ENCODE measurements at regions not wholly inside any gene's neighbourhood (a gene's known extent, or its start where the extent isn't known, plus 50 kb on each side); places are given as distances from the start of the nearest gene placed in this dataset.
"Not testable (repeated sequence)": the region's sequence is repeated elsewhere in the genome, so short reads cannot be mapped to it uniquely, and the experiment has no call there.

GRCh38 chr5:25975885-25976284 is 1062.5 kb downstream of the CDH9 start:
- no peak for DNase-seq (ENCODE audit: low spot score)

- no peak for DNase-seq (ENCODE audit: low spot score)
Measured at GRCh38 chr5:25974451-25974850, 1063.9 kb downstream of the CDH9 start.

GRCh38 chr5:25970906-25971489 is 1067.4 kb downstream of the CDH9 start:
- no peak for DNase-seq (ENCODE audit: low spot score)

GRCh38 chr5:25969042-25969441 is 1069.3 kb downstream of the CDH9 start:
- DNase-seq (ENCODE audit: low spot score) = not testable (repeated sequence)

- no peak for DNase-seq (ENCODE audit: low spot score)
Measured at GRCh38 chr5:25964009-25964372, 1074.4 kb downstream of the CDH9 start.

- peak; percentile 46 for DNase-seq (ENCODE audit: low spot score)
Measured at GRCh38 chr5:25963251-25964008, 1075.0 kb downstream of the CDH9 start.

- DNase-seq (ENCODE audit: low spot score) = no peak
Measured at GRCh38 chr5:25955337-25955736, 1083.0 kb downstream of the CDH9 start.

- DNase-seq (ENCODE audit: low spot score) = no peak
Measured at GRCh38 chr5:25950681-25951080, 1087.7 kb downstream of the CDH9 start.

- DNase-seq (ENCODE audit: low spot score) = no peak
Measured at GRCh38 chr5:25948278-25948677, 1090.1 kb downstream of the CDH9 start.

GRCh38 chr5:25944786-25945185 is 1093.6 kb downstream of the CDH9 start:
- no peak for DNase-seq (ENCODE audit: low spot score)

- DNase-seq (ENCODE audit: low spot score) = no peak
Measured at GRCh38 chr5:25909163-25909562, 1129.2 kb downstream of the CDH9 start.

GRCh38 chr5:25905646-25906045 is 1132.7 kb downstream of the CDH9 start:
- no peak for DNase-seq (ENCODE audit: low spot score)

GRCh38 chr5:25892211-25892610 is 1146.2 kb downstream of the CDH9 start:
- DNase-seq (ENCODE audit: low spot score) = no peak

GRCh38 chr5:25891691-25892090 is 1146.7 kb downstream of the CDH9 start:
- DNase-seq (ENCODE audit: low spot score) = no peak

GRCh38 chr5:25881318-25882036 is 1156.9 kb downstream of the CDH9 start:
- DNase-seq (ENCODE audit: low spot score) = no peak

- DNase-seq (ENCODE audit: low spot score) = no peak
Measured at GRCh38 chr5:25863811-25864210, 1174.6 kb downstream of the CDH9 start.

- DNase-seq (ENCODE audit: low spot score) = no peak
Measured at GRCh38 chr5:25862276-25862675, 1176.1 kb downstream of the CDH9 start.

GRCh38 chr5:25858019-25858418 is 1180.4 kb downstream of the CDH9 start:
- no peak for DNase-seq (ENCODE audit: low spot score)

GRCh38 chr5:25851301-25851700 is 1187.1 kb downstream of the CDH9 start:
- no peak for DNase-seq (ENCODE audit: low spot score)

- no peak for DNase-seq (ENCODE audit: low spot score)
Measured at GRCh38 chr5:25850581-25850980, 1187.8 kb downstream of the CDH9 start.

- DNase-seq (ENCODE audit: low spot score) = no peak
Measured at GRCh38 chr5:25849270-25849669, 1189.1 kb downstream of the CDH9 start.

- no peak for DNase-seq (ENCODE audit: low spot score)
Measured at GRCh38 chr5:25823330-25823873, 1178.6 kb upstream of the CDH10 start.
